ENCODE measurements at regions not wholly inside any gene's neighbourhood (a gene's known extent, or its start where the extent isn't known, plus 50 kb on each side); places are given as distances from the start of the nearest gene placed in this dataset.

DNA sequence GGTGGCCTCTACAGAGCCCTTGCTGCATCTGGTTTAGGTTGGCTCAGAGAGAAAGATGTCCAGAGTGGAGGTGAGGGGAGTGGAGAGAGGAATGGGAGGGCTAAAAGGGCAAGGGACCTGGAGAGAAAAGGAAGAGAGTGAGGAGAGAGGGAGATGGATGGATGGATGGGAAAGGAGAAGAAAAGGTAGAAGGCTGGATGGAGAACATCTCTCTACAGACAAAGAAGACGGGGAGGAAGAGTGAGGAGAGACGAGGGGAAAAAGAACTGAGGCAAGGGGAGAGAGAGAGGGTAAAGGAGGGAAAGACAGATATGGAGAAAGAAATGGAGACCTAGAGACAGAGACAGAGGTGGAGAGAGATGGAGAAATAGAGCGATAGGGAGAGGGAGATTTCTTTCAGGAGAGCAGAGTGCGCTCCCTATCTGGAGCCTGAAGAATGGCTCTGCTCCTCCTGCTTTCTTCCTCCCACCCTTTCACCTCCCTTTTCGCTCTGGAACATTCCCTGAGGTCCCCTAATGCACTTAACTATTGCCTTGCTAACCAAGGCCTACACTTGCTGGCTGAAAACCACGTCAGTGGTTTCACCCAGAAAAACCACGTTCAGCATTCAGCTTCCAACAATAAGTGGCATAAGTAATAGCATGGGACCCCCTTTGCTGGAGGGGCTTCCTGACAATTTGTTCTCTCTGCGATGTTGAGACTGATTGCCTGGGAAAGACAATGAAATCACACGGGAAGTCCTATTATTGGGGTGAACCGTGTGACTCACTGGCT lies 286.3 kb downstream of the CDH26 start:
- DNase-seq (ENCODE audit: low spot score): no peak

DNA sequence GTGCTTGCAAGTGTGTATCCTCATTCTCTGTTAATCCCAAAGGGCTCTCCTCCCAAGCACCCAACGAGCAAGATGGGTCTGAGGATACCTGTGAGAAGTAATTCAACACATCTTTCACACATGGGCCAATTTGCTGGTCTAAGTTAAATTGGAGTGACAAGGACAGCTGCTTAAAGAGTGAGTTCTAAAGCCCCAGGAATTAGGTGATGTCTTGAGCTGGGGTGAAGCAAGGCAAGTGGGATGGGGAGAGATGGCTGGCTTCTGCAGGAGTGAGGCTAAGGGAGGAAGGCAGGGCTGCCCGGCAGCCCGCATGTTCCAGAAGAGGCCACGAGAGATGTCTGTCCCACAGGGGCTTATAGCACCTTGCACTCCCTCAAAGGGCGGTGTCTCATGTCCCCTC lies 288.5 kb downstream of the CDH26 start:
- DNase-seq (ENCODE audit: low spot score): no peak

DNA sequence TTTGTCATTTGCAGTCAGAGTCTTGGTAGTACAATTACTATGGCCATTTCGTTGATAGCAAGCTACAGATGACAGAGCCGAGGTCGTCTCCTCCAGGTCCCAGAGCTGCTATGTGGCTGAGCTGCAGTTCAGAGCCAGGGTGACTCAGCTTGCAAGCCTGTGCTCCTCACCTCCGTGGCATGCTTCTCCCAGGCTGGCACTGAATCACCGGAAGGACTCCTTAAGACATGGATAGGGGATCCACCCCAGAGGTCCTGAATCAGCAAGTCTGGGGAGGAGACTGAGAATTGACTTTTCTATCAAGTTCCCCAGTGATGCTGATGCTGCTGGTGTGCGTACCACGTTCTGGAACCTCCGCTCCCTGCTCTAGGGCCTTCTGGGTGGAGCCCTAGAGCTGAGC lies 291.2 kb downstream of the CDH26 start:
- no peak for DNase-seq (ENCODE audit: low spot score)

DNA sequence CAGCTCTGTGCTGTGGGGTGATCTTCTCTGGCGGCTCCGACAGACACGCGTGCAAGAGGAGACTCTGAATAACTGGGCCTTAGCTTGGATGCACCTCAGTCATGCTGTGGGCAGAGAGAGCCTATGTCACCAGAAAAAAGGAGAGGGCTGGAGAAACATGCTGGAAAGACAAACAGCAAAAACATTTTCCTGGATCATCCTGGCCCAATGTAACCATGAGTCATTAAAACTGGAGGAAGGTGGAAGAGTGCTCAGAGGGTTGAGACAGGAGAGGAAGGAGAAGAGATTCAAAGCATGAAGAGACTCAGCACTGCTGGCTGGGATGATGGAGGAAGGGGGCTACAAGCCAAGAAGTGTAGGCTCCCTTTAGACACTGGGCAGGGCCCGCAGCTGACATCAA lies 292.0 kb downstream of the CDH26 start:
- DNase-seq (ENCODE audit: low spot score): no peak

DNA sequence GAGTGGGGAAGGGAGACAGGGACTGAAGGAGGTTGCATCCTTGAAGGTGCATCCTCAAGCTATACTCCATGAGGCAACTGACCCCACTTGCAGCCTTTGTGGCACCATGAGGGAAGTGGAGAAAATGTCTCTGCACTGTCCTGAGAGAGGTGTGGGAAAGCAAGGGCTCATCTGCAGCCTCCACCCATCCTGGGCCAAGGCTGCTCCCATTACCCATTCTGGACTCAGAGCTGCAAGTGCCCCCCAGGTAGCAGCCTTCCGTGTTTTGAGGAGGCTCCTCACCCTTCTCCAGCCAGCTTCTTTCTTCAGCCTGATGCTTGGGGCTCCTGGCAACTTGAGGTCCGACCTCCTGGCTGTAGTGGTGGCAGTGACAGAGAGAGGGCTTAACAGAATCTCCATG lies 294.6 kb downstream of the CDH26 start:
- no peak for DNase-seq (ENCODE audit: low spot score)

DNA sequence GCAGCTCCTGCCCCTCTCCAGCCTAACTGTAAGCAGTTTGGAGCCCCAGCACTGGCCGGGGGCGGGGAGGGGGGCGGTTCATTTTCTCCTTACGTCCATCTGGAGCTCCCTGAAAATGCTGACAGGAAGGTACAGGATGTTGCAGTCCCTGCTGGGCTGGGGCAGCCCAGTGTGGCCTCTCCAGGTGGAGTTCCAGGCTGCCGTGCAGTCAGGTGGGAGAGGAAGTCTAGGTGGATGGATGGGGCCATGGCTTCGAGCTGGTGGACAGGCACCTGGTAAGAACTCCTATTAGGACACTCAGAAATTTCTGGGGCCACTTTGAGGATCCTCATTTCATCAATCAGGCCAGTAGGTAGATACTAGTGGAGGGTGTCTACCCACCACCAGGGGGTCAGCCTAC lies 295.2 kb downstream of the CDH26 start:
- DNase-seq (ENCODE audit: low spot score): no peak

DNA sequence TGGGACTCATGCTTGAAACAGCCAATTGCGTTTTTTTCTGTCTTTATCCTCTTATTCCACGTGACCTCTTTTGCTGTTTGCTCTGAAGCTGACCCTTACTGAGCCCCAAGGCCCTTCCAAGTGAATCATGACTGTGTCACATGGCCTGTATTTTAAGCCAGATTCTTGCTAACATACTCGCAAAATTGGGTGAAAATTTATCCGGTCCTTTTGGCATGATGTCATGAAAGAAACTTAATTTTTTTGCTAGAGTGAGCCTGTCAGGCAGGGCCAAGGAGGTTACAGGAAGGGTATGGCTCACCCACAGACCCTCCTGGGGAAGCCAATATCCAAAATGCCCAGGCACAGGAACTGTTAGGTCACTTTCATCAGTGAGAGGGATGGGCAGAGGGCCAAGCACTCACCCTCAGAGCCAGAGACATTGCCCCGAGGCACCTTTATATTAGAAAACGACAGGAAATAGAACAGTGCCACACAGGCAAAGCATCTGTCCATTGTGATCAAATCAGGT lies 296.7 kb downstream of the CDH26 start:
- DNase-seq (ENCODE audit: low spot score): no peak

DNA sequence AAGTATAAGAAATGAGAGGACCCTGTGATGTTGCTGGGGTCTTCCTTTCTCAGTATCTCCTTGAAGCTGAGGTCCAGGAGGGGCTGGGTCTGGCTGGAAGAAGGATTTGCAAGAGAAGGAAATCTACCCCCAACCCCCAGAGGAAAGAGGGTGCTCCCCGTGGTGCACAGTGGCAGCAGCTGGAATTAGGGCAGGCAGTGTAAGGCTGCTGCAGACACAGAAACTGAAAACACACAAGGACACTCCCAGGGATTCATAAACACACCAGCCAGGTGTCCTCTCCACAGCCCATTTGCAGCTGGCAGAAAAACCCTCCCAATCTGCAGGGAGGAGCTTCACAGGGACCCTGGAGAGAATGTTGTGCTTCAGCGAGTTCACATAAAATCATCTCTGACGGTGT lies 297.2 kb downstream of the CDH26 start:
- DNase-seq (ENCODE audit: low spot score): no peak

DNA sequence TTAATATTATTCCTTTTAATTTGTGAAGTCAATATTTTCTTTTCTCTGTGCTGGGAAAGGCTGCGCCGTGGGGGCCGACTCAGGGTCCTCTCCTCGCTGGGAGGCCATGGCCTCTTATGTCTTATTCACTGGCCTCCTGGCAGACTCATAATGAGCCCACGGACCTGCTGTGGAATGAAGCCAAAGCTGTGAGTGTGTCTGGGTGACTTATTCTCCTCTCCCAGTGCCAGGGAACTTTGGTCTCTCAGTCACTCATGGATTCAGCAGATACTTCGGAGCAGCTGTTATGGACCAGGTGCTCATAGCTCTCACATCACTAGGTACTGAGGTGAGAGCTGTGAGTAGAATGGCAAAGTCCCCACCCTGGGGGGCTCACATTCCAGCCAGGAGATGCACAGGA lies 297.6 kb downstream of the CDH26 start:
- DNase-seq (ENCODE audit: low spot score): no peak

DNA sequence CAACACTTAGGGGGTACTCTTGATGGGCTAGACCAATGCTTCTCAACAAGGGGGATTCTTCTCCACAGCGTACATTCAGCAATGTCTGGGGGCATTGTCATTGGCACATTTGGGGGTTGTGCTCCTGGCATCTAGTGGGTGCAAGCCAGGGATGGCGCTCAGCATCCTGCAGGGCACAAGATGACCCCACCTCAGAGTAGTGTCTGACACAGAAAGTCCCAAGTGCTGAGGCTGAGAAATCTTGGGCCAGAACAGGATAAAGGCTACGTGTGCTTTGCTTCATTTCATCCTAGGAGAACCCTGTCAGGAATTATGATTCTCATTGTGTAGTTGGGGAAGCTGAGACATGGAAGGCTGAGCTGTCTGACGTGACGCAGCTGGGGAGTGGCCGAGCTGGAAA lies 298.6 kb downstream of the CDH26 start:
- no peak for DNase-seq (ENCODE audit: low spot score)

DNA sequence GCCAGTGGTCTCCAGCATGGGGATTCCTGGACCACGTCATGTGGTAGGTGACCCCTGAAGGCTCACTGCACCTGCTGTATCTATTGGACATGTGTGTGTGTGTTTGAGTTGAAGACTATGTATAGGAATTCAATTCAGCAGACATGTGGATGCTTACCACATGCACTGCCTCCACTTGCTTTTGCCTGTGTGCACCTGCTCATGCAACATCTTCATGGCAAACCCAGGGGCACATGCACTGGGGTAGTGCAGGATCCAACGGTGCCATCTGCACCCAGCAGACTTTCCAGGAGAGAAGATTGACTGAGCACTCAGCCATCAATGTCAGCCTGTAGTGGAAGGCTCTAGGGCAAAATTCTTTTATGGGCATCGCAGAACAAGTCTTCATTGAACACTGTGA lies 299.4 kb downstream of the CDH26 start:
- DNase-seq (ENCODE audit: low spot score): no peak

DNA sequence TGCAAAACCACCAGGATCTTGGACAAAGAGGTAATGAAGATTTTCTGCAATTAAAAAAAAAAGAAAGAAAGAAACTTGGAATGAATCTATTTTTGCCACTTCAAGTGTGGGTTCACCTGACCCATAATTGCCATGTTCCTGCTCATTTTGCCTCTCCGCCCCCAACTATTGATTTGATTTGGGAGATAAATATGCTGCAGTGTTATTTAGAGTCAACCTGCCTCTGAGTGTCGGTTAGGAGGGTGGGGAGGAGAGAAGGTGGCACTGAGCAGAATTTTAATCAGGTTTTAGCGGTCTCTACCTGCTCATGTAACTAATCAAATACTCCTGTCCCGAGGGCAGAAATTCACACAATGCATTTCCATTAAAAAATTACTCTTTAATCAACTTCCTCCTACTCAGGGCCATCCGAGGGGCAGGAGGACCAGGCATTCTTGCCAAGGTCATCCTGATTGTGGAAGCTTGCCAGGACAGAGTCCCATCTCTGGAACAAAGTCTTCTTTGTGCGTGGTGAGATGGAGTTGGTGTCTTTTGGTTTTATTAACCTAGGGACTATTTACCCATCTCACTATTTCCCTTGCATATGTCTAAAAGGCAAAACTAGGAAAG lies 300.1 kb downstream of the CDH26 start:
- DNase-seq (ENCODE audit: low spot score): no peak

DNA sequence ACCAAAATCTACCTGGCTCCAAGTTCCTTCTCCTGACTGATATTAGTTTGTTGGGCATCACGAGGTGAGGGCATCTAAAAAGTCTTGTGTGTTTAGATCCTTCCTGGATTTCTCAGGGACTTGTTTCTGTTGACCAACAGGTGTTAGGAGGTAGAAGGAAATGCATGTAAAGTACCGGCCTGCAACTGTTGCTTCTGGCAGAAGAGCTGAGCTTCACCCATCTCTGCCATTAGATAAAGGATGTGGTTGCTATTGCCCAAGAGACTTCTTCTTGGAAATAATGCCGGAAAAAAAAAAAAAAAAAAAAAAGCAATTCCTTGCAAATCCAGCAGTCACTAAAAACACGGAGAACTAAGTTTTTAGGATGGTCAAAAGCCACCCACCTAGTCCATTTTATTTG lies 303.1 kb downstream of the CDH26 start:
- no peak for DNase-seq (ENCODE audit: low spot score)

DNA sequence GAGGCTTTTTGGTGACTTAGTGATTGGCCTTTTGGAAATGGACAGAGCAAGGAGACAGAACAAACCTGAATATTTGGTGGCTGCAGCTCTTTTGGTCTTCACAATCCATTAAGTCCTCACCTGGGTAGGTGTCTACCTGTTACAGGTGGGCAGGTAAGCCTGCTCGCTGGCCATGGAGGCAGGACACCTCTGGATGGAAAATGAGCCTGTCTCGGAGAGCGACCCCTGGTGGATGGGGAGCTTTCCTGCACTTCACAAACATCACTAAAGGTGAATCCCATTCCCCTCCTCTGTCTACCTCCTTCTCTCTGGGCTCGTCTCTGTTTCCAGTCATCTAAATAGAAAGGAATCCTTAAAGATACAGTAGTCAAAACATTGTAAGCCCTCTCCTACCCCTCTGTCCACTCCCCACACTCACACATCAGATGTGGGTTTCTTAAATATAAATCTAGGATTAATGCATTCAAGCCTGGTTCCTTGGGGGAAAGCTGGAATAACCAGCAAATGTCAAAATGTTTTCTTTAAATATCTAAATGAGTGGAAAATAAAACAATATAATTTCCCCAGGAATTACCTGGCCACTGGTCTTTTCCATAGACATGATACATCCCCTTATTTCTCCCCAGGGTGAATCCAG lies 304.9 kb downstream of the CDH26 start:
- peak; percentile 51 for DNase-seq (ENCODE audit: low spot score)

DNA sequence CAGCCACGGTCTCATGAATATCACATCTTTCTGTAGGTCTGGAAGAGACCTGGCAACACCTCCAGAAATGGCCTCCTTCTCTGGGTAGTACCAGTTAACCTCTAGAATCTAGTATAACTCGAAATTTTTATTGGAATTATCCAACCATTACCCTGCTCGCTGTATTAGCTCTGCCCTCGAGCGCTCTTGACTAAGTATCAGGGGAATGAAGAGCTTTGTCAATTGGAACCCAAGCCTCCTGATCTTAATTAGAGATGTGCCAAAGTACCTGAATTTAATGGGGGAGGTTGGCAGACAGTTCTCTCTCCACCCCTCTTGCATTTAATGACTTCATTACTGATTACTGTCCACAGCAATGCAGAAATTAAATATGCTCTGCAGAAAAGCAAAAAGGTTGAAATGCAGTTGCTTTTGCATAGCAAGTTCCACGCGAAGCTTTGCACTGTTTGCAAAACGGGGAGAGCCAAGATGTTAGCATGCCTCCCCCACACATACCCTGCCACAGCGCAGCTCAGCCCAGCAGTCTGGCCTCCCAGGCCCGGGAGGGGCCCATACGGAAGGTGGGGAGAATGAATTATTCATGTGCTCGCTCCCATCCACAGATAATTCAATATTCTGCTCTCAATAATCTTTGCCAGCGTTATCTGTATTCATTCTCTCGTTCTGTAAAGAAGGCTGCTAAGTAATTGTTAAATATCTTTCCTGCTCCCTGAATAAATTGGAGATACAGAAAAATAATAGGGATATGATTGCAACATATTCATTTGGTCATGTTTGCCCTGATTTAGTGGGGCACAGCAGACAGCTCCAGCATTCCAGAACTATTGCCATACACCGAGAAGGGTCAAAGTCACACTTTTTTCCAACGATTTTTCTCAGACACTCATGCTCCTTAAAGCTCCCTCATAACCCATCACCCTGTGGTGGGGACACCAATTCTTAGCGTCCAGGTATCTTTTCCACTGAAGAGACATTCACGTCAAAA lies 305.8 kb downstream of the CDH26 start:
- no peak for DNase-seq (ENCODE audit: low spot score)

DNA sequence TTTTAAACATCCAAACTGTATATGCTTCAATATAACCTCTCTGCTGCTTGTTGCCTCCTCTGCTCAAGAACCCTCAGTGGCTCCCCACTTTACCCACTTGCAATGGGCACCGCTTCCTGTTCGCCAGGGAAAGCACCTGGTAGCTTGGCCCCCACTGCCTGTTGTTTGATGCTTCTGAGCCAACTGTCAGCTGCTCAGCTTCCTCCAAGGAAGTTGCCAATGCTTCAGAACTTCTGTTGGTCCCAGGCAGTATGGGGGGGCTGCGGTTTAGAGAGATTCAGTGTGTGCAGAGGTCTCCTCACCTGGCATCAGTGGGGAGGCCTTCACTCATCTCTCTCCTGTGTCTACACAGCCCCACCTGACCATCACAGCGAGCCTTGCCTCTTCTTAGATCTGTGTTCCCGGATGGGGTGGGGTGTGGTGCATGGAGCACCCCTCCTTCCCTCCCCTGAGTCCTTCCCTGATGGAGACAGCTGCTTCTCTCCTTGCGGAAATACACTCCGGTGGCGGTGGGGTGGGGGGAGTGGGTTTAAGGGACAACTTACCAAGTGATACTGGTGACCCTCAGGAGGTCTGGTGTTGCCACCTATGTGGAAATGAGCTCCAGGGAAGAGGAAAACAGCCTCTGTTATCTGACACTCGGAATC lies 308.1 kb downstream of the CDH26 start:
- DNase-seq (ENCODE audit: low spot score): peak; percentile 26

DNA sequence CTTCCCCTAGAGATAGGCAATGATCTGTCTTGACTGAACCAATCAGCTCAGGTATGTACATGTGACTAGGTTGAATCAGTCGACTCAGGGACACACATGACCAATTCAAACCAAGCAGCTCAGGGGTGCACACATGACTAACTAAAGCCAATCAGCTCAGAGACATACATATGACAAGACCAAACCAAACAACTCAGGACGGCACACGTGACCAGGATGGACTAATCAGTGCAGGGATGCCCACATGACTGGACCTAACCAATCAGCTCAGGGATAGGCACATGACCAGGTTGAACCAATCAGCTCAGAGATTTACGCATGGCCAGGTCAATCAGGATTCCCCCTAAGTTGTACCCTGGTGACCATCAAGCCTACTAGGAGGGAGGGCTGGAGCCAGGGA lies 310.3 kb downstream of the CDH26 start:
- no peak for DNase-seq (ENCODE audit: low spot score)

DNA sequence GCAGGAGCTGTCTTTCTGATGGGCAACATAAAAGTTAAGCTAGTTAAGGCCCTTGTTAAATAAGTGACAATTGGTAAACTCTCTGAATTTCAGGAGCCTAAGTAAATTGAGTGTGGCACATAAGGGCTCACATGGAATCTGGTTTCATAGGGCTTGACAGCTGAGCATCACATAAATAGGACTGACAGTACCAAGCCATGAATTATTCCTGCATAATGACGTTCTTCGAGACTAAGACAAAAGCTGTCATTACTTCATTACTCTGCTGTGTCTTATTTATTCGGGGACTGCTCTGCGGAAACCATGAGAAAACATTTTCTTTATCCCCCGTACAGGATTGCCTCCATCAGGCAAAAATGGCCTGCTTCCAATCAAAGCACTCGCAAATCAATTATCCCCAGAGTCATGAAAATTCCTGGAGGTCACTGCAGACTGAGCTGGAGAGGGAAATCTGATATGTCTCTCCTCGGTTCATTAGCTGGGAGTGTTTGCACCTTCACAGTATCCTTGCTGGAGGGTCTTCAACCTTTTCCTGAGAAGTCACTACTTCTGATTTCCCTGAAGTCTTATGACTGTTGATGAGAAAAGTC lies 311.4 kb downstream of the CDH26 start:
- no peak for DNase-seq (ENCODE audit: low spot score)

DNA sequence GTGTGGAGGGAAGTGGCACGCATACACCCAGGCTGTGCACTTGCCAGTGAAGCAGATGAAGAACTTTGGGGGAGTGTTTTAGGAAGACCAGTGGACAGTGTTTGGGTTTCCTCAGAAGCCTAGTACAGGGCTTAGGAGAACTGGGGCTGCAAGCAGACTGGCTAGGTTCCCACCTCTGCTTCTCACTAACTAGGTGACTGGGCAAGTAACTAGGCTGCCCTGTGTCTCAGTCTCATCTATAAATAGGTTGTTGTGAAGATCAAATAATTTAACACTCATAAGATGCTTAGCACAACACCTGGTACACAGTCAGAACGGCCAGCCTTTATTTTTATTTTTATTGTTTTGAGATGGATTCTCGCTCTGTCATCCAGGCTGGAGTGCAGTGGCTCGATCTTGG lies 312.1 kb downstream of the CDH26 start:
- DNase-seq (ENCODE audit: low spot score): no peak

DNA sequence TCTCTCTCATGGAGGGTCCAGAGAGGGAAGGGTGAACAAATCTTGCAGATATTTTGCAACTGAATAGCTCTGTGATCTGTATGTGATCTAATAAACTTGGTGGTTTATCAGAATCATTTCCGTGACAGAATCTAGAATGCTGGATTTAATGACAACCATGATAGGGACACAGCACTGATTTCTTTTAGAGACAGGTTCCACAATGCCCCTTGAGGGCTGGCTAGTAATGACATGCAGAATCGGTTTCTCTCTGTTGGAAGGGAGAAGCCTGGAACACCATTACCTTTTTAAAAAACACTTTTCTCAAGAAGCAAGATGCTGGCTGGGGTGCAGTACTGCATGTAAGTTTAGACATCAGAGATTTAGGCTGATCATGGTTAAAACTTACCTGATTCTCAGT lies 313.4 kb downstream of the CDH26 start:
- no peak for DNase-seq (ENCODE audit: low spot score)

DNA sequence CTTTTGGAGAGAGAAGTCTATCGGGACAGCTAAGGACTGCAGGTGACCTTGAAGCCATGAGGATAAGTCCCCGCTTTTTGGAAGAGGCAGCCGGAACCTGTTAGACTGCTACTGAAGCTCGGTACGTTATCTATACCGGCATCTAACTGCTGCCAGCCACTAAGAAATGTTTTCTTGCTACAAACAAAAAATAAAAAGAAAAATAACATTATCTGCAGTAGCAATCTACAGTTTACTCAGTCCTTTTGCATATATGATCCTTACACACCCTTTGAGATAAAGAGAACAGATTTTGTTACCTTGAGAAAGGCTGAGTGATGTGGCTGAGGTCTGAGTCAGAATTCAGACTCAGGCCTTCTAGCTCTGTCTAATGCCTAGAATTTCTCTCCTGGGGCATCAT lies 314.6 kb downstream of the CDH26 start:
- no peak for DNase-seq (ENCODE audit: low spot score)

Measured in CD4-positive, alpha-beta T cell treated with Interleukin-6 at 100 ng/mL for 8 hours (primary cell).